Colonic mucosa (tissue), 4 donors: ENCODE measurements at regions not wholly inside any gene's neighbourhood (a gene's known extent, or its start where the extent isn't known, plus 50 kb on each side); places are given as distances from the start of the nearest gene placed in this dataset.

ENCODE experiments used
- DNase-seq: peaks from one replicate; pipeline ENCODE4 v3.0.0-alpha.2; 2020
- H3K27ac ChIP-seq: fragments of 200-600 bp; one replicate; pipeline ENCODE4 v1.8.0; 2021
- H3K27me3 ChIP-seq: fragments of 200-600 bp; one replicate; pipeline ENCODE4 v1.8.0; 2021
- H3K36me3 ChIP-seq: fragments of 200-600 bp; one replicate; pipeline ENCODE4 v1.8.0; 2021
- H3K4me1 ChIP-seq: fragments of 200-600 bp; one replicate; pipeline ENCODE4 v1.8.0; 2021; ENCODE audit warnings: mild to moderate bottlenecking
- H3K4me3 ChIP-seq: fragments of 200-600 bp; one replicate; pipeline ENCODE4 v1.8.0; 2021
- H3K9ac ChIP-seq, 2 donors: one replicate each; pipeline ENCODE4 v1.7.0; 2013; ENCODE audit warnings: control low read depth in 2 of 2, low read depth in 2 of 2, low read length in 2 of 2
- H3K9me3 ChIP-seq: fragments of 200-600 bp; one replicate; pipeline ENCODE4 v1.8.0; 2021
- CTCF ChIP-seq: fragments of 200-600 bp; IDR thresholded peaks from one replicate; pipeline ENCODE4 v1.8.0; 2022; ENCODE audit warnings: antibody characterized with exemption, mild to moderate bottlenecking
- intact Hi-C: fragments of 100-400 bp; cut with DNase I; formaldehyde crosslinking; loops from one replicate; pipeline ENCODE4 v1.14.1; 2022
- donor health status: healthy.
- donor health status: DM: no; HTN: no; CAD: no.
- donor health status: DM: no; HTN: no; CAD: no.

- H3K4me3 ChIP-seq: no peak overlapping the region
- no peak overlapping the region for H3K9ac ChIP-seq
- intact Hi-C loops: no loop called here
- H3K36me3 ChIP-seq: no peaks in the 10 kb centered on the region
- H3K4me1 ChIP-seq: no peaks in the 10 kb centered on the region
- no peaks in the 10 kb centered on the region for H3K27me3 ChIP-seq
- no peak overlapping the region for H3K27ac ChIP-seq
- no peak for DNase-seq
- TF ChIP-seq CTCF: no peak
- H3K9me3 ChIP-seq: no peaks in the 10 kb centered on the region
Measured at GRCh38 chr2:157127249-157128012, 130.1 kb upstream of the GALNT5 start.

- Histone ChIP-seq H3K9me3 (no peaks in the 10 kb centered on the region), H3K36me3 (no peaks in the 10 kb centered on the region), H3K4me1 (no peaks in the 10 kb centered on the region), H3K9ac (no peak overlapping the region), H3K27me3 (no peaks in the 10 kb centered on the region), H3K4me3 (no peak overlapping the region), H3K27ac (no peak overlapping the region)
- DNase-seq: no peak
- intact Hi-C loops: no loop called here
- TF ChIP-seq CTCF: no peak
Measured at GRCh38 chr2:157143901-157144300, 113.6 kb upstream of the GALNT5 start.

DNA sequence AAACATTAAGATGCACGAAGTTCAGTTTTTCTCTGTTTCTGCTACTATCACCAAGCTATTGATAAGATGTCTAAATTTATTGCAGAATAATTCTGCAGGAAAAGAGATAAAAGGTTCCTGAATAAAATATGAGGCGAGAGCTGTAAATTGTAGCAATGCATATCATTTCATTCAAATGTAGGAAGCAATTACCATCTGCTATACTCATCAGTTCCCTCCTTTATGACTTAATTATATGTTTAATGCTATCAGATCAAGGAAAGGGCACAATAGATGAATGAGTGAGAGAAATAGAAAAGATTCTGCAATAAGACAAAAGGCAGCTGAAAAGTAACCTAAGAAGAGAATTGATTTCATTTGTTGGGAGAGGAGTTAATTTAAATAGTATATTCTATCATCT lies 108.2 kb upstream of the GALNT5 start:
- H3K4me1 ChIP-seq: peaks cover 4% of the 10 kb centered on the region
- no peak overlapping the region for H3K9ac ChIP-seq
- intact Hi-C loops: no loop called here
- DNase-seq: no peak
- TF ChIP-seq CTCF: no peak
- no peak overlapping the region for H3K4me3 ChIP-seq
- H3K27me3 ChIP-seq: no peaks in the 10 kb centered on the region
- H3K9me3 ChIP-seq: no peaks in the 10 kb centered on the region
- no peaks in the 10 kb centered on the region for H3K36me3 ChIP-seq
- peak overlapping the region; percentile 17 for H3K27ac ChIP-seq

GRCh38 chr2:157150747-157151146 lies 106.8 kb upstream of the GALNT5 start:
- H3K27me3 ChIP-seq: no peaks in the 10 kb centered on the region
- H3K27ac ChIP-seq: peak overlapping the region; percentile 13
- H3K36me3 ChIP-seq: no peaks in the 10 kb centered on the region
- no peak overlapping the region for H3K9ac ChIP-seq
- intact Hi-C loops: no loop called here
- H3K4me3 ChIP-seq: no peak overlapping the region
- H3K9me3 ChIP-seq: no peaks in the 10 kb centered on the region
- TF ChIP-seq CTCF: no peak
- DNase-seq: no peak
- peaks cover 4% of the 10 kb centered on the region for H3K4me1 ChIP-seq

DNA sequence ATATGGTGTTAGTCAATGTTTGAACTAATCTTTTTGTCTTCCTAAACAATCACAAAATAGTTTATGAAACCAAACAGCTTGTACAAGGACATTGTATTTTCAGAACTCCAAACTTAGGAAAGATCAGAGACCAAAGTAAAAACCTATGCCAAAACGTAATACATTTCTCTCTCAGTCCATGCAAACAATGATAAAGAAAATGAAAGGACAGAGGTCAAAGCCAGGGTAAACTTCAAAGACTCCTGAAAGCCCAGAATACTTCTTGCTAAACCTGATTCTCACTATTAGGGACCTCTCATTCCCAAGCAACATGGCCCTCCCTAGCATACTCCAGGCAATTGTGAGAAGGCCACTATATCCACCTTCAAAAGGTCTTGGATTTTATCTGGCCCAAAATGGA lies 105.1 kb upstream of the GALNT5 start:
- DNase-seq: no peak
- TF ChIP-seq CTCF: no peak
- Histone ChIP-seq H3K36me3 (no peaks in the 10 kb centered on the region), H3K9me3 (no peaks in the 10 kb centered on the region), H3K9ac (no peak overlapping the region), H3K4me1 (peaks cover 4% of the 10 kb centered on the region), H3K4me3 (no peak overlapping the region), H3K27ac (no peak overlapping the region), H3K27me3 (no peaks in the 10 kb centered on the region)
- intact Hi-C loops: no loop called here
